Gastrocnemius medialis (tissue), 4 donors: ENCODE measurements at regions not wholly inside any gene's neighbourhood (a gene's known extent, or its start where the extent isn't known, plus 50 kb on each side); places are given as distances from the start of the nearest gene placed in this dataset.

ENCODE experiments used
- ATAC-seq, 2 donors: fragments of 150-250 bp; one replicate each; pipeline ENCODE4 v1.9.1; 2016
- DNase-seq, 2 donors: peaks; one replicate each; pipeline ENCODE4 v3.0.0-alpha.2; 2019
- H3K27ac ChIP-seq, 4 donors: fragments of 200-600 bp; sonication (generic); 1 replicate in 1 of 4; 2 replicates in 3 of 4; pipeline ENCODE4 v1.5.1; 2016 to 2018; ENCODE audit warnings: mild to moderate bottlenecking in 2 of 4, moderate library complexity in 1 of 4
- H3K27me3 ChIP-seq, 3 donors: fragments of 200-600 bp; sonication (generic) in 2 of 3; 1 replicate in 1 of 3; 2 replicates in 2 of 3; pipeline versions ENCODE4 v1.5.1 to v1.6.0; 2016 to 2019; ENCODE audit warnings: mild to moderate bottlenecking in 1 of 3, moderate library complexity in 1 of 3
- H3K36me3 ChIP-seq, 2 donors: fragments of 200-600 bp; sonication (generic) in 1 of 2; one replicate each; pipeline ENCODE4 v1.5.1; 2017 to 2018
- H3K4me1 ChIP-seq, 2 donors: fragments of 200-600 bp; sonication (generic) in 1 of 2; one replicate each; pipeline ENCODE4 v1.5.1; 2016 to 2017; ENCODE audit warnings: mild to moderate bottlenecking in 2 of 2
- H3K4me3 ChIP-seq, 4 donors: fragments of 200-600 bp; sonication (generic) in 3 of 4; 1 replicate in 1 of 4; 2 replicates in 3 of 4; pipeline ENCODE4 v1.5.1; 2016 to 2019; ENCODE audit warnings: mild to moderate bottlenecking in 2 of 4
- H3K9me3 ChIP-seq, 3 donors: fragments of 200-600 bp; sonication (generic) in 2 of 3; 1 replicate in 1 of 3; 2 replicates in 2 of 3; pipeline ENCODE4 v1.5.1; 2016 to 2019
- POLR2A ChIP-seq, 2 donors: fragments of 450-650 bp; IDR thresholded peaks; one replicate each; pipeline ENCODE4 v1.6.1; 2017; ENCODE audit warnings: antibody characterized with exemption in 2 of 2, mild to moderate bottlenecking in 2 of 2, moderate library complexity in 2 of 2
- in situ Hi-C, 4 donors: fragments of 200-750 bp; cut with MboI; loops; one replicate each; pipeline versions ENCODE4 v1.15.0 to v1.8.0; 2017; ENCODE audit warnings: low sequenced_read_pairs in 4 of 4
- intact Hi-C: fragments of 100-400 bp; cut with DNase I; formaldehyde crosslinking; loops from one replicate; pipeline ENCODE4 v1.15.1; 2023; ENCODE audit warnings: low total_unique reads
- TF ChIP-seq, protein P1 (sequence below), 5 experiments: fragments of 450-650 bp in 3 of 5; fragments of 200-600 bp in 2 of 5; sonication (generic) in 2 of 5; IDR thresholded peaks in 4 of 5; conservative IDR thresholded peaks in 1 of 5; 1 replicate in 4 of 5; 2 replicates in 1 of 5; pipeline ENCODE4 v1.5.1; 2016 to 2019; ENCODE audit warnings: antibody characterized with exemption in 5 of 5, mild to moderate bottlenecking in 3 of 5, moderate library complexity in 3 of 5

DNA sequence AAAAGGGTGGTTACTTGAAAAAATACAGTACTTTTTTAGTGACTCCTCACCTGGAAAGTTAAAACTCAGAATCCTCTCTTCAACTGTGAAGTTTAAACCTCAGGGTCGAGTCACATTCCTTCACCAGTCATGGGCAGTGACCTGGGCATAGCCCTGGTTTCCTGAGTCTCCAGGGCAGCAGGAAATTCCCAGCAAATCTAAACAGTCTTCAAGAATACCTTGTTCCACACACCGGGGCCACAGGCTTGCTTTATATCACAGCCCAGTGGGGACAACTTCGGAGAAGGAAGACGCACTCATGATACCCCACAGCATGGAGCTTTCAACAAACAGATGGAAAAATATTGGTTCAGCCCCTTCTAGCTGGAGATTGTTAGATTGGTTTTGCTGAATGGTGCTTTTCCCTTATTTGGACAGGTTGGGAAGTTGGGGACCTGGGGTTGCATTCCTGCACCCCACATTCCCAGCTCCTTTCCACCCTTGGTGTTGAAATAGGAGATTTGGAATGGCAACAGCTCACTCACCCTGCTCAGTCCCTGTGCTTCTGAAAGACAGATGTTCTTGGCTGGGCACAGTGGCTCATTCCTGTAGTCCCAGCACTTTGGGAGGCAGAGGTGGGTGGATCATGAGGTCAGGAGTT lies 113.0 kb upstream of the TMEM170B start:
- TF ChIP-seq POLR2A (IDR thresholded peaks at IDR 0.05), result no peak
- TF ChIP-seq, protein P1, sequence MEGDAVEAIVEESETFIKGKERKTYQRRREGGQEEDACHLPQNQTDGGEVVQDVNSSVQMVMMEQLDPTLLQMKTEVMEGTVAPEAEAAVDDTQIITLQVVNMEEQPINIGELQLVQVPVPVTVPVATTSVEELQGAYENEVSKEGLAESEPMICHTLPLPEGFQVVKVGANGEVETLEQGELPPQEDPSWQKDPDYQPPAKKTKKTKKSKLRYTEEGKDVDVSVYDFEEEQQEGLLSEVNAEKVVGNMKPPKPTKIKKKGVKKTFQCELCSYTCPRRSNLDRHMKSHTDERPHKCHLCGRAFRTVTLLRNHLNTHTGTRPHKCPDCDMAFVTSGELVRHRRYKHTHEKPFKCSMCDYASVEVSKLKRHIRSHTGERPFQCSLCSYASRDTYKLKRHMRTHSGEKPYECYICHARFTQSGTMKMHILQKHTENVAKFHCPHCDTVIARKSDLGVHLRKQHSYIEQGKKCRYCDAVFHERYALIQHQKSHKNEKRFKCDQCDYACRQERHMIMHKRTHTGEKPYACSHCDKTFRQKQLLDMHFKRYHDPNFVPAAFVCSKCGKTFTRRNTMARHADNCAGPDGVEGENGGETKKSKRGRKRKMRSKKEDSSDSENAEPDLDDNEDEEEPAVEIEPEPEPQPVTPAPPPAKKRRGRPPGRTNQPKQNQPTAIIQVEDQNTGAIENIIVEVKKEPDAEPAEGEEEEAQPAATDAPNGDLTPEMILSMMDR (IDR thresholded peaks at IDR 0.05 in 4 of 5, conservative IDR thresholded peaks at IDR 0.05 in 1 of 5), result no peak
- H3K4me3 ChIP-seq, result no peak overlapping the region
- no peaks in the 10 kb centered on the region for H3K27me3 ChIP-seq
- peaks cover 21 to 26% of the 10 kb centered on the region in 2 donors for H3K4me1 ChIP-seq
- peak in 1 of 2 donors; percentile 34 for DNase-seq
- peak in 1 of 2 donors; percentile 22 for ATAC-seq
- in situ Hi-C loops, result no loop called here
- H3K9me3 ChIP-seq, result no peaks in the 10 kb centered on the region
- no peaks in the 10 kb centered on the region for H3K36me3 ChIP-seq
- intact Hi-C loops, result no loop called here
- peak overlapping the region in 2 of 4 donors; percentile 56 to 75 for H3K27ac ChIP-seq

DNA sequence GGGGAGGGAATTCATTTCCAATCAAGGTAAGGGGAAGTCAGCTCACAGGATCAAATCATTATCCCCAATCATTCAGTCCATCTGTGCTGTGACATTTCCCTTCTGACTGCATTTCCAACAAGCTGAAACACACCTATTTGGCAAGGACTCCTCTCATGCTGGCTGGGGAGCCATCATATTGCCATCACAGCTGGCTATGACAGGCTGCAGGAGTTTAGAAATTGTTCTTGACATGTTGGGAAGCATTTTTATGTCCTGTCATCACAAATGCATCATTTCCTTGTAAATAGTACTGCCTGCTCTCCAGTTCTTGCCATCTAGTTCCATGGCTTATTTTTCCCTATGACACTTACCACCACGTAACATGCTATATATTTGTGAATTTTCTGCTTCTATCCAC lies 113.9 kb upstream of the TMEM170B start:
- TF ChIP-seq POLR2A (IDR thresholded peaks at IDR 0.05), result no peak
- TF ChIP-seq, protein P1 (IDR thresholded peaks at IDR 0.05 in 4 of 5, conservative IDR thresholded peaks at IDR 0.05 in 1 of 5), result no peak
- peaks cover 17 to 23% of the 10 kb centered on the region in 2 donors for H3K4me1 ChIP-seq
- intact Hi-C loops (no loop called here), in situ Hi-C loops (no loop called here)
- no peaks in the 10 kb centered on the region for H3K36me3 ChIP-seq
- no peaks in the 10 kb centered on the region for H3K27me3 ChIP-seq
- H3K9me3 ChIP-seq, result no peaks in the 10 kb centered on the region
- H3K4me3 ChIP-seq, result no peak overlapping the region
- DNase-seq (peak in 1 of 2 donors; percentile 67), ATAC-seq (peak; percentile 54 to 75)
- H3K27ac ChIP-seq, result peak overlapping the region; percentile 44 to 75 (median 55)

DNA sequence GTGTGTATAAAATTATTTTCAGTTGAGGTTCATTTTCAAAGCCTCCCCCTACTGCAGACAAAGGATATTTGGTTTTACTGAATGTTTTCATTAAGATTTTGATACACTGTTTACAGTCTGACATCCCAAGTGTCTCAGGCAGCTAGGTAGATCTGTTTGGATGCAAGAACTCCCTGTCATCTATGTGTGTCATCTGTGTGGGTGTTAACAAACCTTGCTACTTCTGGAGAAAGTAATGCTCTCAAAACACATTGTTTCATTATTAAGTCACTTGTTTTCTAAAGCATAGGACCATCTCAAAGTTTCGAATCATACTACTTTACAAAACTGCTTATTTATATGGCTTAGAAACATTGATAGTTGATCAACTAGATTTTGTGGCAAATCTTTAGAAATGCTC lies 114.5 kb upstream of the TMEM170B start:
- in situ Hi-C loops, result no loop called here
- H3K9me3 ChIP-seq, result no peaks in the 10 kb centered on the region
- peaks cover 15 to 19% of the 10 kb centered on the region in 2 donors for H3K4me1 ChIP-seq
- DNase-seq, result no peak
- no peaks in the 10 kb centered on the region for H3K27me3 ChIP-seq
- ATAC-seq, result no peak
- no peak for TF ChIP-seq POLR2A (IDR thresholded peaks at IDR 0.05)
- TF ChIP-seq, protein P1 (IDR thresholded peaks at IDR 0.05 in 4 of 5, conservative IDR thresholded peaks at IDR 0.05 in 1 of 5), result no peak
- no peaks in the 10 kb centered on the region for H3K36me3 ChIP-seq
- H3K4me3 ChIP-seq, result no peak overlapping the region
- H3K27ac ChIP-seq, result peak overlapping the region; percentile 44 to 75 (median 55)
- intact Hi-C loops, result no loop called here

DNA sequence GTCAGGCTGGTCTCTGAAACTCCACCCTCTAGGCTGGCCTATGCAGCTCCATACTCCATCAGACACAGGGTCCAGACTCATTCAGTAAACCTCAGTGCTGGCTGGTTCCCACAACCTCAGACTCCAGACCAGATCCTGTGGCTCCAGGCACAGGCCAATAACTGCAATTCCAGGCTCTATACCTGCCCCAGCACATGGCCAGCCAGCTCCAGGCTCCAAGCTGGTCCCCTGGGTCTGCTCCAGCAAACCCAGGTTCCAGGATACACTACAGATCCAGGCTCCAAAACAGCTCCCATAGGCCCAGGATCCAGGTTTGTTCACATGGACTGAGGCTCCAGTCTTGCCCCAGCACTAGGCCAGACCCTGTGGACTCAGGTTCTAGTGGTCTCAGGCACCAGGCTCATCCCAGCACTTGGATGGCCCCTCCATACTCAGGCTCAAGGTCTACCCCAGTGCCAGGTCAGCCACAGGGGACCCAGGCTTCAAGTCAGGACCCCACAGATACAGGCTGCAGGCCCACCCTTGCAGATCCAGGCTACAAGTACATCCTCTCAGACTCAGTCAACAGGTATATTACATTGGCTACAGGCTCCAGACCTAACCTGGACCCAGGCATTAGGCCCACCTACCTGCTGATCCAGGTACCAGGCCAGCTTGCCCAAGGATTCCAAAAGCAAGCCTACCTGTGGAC lies 117.6 kb upstream of the TMEM170B start:
- Histone ChIP-seq H3K27me3 (no peaks in the 10 kb centered on the region), H3K4me1 (no peaks in the 10 kb centered on the region), H3K9me3 (no peaks in the 10 kb centered on the region), H3K4me3 (no peak overlapping the region), H3K27ac (peak overlapping the region in 1 of 4 donors; percentile 39), H3K36me3 (no peaks in the 10 kb centered on the region)
- DNase-seq (no peak), ATAC-seq (no peak)
- in situ Hi-C loops (no loop called here), intact Hi-C loops (no loop called here)
- TF ChIP-seq POLR2A (IDR thresholded peaks at IDR 0.05), result no peak
- TF ChIP-seq, protein P1 (IDR thresholded peaks at IDR 0.05 in 4 of 5, conservative IDR thresholded peaks at IDR 0.05 in 1 of 5), result no peak
